ENCODE measurements at regions not wholly inside any gene's neighbourhood (a gene's known extent, or its start where the extent isn't known, plus 50 kb on each side); places are given as distances from the start of the nearest gene placed in this dataset.

- no peak for TF ChIP-seq ARNT (IDR thresholded peaks at IDR 0.05)
- no peak for TF ChIP-seq TARDBP (IDR thresholded peaks at IDR 0.05)
- no peak for TF ChIP-seq ZNF384 (IDR thresholded peaks at IDR 0.05)
- TF ChIP-seq ELF4 (IDR thresholded peaks at IDR 0.05): no peak
These were observed 868.2 kb downstream of the C12orf50 start for GRCh38 chr12:87160848-87161601.

Measured in HEK293T (cell line).